ENCODE measurements at regions not wholly inside any gene's neighbourhood (a gene's known extent, or its start where the extent isn't known, plus 50 kb on each side); places are given as distances from the start of the nearest gene placed in this dataset.

DNA sequence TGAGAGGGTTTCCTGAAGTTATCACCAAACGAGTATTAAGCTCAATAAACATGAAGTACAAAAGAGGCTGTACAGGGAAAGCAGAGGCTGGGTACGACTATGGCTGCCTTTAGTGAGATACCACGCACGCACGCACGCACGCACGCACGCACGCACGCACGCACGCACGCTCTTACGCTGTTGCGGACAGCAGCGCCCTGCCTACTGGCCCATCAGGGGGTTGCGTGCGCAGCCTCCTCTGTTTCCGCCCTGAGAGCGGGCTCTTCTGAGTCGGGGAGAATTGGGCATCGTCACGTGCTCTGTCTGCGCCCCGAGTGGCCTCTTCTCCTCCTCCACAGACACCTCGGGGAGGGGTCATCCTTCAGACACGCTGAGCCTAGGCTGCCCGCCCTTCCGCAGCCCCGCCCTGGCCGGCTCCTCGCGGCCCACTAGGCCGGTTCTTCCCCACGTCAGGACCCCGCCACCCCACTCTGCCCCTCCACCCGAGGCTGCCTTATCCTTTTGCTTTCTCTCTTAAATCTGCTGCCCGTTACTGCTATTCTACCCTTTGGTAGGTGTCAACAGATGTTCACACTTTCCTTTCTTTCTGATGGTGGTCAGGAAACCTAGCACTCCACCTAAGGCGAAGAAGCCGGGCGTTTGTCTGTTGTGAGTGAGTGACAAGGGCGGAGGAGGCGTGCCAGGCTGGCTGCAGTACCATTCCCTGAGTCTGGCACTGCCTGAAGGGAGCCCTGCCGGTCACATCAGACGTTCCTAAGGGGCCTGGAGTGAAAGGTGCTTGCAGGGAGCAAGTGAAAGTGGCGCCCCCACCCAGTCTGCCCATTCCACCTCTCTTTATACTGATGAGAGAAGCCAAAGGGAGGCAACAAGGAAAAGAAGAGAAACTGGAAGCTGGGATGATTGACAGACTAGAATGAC is 300.4 kb upstream of the B3GAT1 start:
- WGBS, 2 donors: 82 to 85% methylated on average over 47 of the region's 47 CpGs
- intact Hi-C loops (cut with DNase I; ENCODE audit: low total_unique reads): no loop called here
- no peak overlapping the region for H3K4me3 ChIP-seq (ENCODE audit: low read depth, poor library complexity, severe bottlenecking)
- DNase-seq (ENCODE audit: low spot score in 2 of 2): no peak
- no peak for TF ChIP-seq POLR2A (IDR thresholded peaks at IDR 0.05)
- TF ChIP-seq, protein P1, sequence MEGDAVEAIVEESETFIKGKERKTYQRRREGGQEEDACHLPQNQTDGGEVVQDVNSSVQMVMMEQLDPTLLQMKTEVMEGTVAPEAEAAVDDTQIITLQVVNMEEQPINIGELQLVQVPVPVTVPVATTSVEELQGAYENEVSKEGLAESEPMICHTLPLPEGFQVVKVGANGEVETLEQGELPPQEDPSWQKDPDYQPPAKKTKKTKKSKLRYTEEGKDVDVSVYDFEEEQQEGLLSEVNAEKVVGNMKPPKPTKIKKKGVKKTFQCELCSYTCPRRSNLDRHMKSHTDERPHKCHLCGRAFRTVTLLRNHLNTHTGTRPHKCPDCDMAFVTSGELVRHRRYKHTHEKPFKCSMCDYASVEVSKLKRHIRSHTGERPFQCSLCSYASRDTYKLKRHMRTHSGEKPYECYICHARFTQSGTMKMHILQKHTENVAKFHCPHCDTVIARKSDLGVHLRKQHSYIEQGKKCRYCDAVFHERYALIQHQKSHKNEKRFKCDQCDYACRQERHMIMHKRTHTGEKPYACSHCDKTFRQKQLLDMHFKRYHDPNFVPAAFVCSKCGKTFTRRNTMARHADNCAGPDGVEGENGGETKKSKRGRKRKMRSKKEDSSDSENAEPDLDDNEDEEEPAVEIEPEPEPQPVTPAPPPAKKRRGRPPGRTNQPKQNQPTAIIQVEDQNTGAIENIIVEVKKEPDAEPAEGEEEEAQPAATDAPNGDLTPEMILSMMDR (IDR thresholded peaks at IDR 0.05): no peak

DNA sequence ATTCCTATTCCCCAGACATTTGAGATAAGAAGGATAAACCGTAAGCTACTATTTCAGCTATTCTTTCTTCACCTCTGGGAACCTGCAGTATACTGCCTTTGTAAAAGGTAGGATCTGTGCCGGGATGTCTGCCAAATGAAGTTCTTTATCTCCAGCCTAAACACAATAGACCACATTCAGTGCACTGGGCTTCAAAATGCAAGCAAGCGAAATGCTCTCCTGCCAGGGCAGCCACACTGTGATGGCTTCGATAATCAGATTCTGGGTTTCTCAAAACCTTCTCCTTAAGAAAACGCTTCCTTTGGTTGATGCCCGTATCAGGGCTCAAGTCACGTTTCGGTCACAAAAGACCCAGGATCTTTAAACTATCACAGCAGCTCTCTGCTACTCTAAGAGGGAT is 299.5 kb upstream of the B3GAT1 start:
- no peak for DNase-seq (ENCODE audit: low spot score in 2 of 2)
- TF ChIP-seq POLR2A (IDR thresholded peaks at IDR 0.05): no peak
- TF ChIP-seq, protein P1 (IDR thresholded peaks at IDR 0.05): no peak
- no peak overlapping the region for H3K4me3 ChIP-seq (ENCODE audit: low read depth, poor library complexity, severe bottlenecking)
- intact Hi-C loops (cut with DNase I; ENCODE audit: low total_unique reads): no loop called here
- 77 to 85% methylated on average over 8 of the region's 8 CpGs for WGBS, 2 donors

DNA sequence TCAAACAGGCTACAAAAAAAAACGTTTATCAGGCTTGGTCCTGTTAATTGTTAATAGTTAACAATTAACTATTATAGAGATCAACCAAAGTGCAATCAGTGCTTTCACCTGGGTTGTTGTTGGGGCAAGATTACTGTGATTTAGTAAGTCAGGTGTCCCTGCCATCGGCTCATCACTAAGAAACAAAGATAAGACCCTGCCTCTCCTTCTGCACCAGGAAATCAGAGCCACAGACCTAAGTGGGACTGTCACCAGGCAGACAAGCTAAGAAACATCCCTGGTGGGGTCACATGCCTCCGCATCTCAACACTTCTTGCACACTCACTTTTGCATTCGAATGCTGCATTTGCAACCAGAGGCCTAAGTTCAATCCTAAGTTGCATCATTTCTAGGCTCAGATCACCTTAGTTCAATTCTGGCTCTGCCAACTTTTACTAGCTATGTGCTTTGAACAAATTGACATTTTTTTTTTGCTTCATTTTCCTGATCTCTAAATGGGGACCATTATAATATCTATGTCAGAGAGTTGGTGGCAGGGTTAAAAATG is 298.9 kb upstream of the B3GAT1 start:
- no peak for TF ChIP-seq POLR2A (IDR thresholded peaks at IDR 0.05)
- TF ChIP-seq, protein P1 (IDR thresholded peaks at IDR 0.05): no peak
- intact Hi-C loops (cut with DNase I; ENCODE audit: low total_unique reads): no loop called here
- no peak overlapping the region for H3K4me3 ChIP-seq (ENCODE audit: low read depth, poor library complexity, severe bottlenecking)
- WGBS, 2 donors: 68 to 83% methylated on average over 4 of the region's 4 CpGs
- no peak for DNase-seq (ENCODE audit: low spot score in 2 of 2)

DNA sequence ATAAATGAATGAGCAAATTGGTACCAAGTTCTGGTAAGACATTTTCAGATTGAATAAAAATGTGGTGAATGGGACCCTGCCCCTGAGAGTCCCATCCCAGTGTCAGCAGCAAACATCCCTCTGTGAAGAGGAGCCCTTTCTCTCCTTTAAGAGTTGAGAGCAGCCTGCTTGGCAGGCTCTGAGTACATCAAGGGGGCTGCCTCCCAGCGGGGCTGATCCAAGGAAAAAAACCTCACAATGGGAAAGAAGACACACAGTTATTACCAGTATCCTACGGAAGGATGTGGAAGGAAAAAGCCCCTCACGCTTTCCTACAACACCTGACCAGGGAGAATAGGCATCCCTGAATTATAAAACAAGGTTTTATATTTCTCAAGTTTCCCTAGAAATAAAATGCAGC is 293.8 kb upstream of the B3GAT1 start:
- peak in 1 of 2 donors; percentile 21 for DNase-seq (ENCODE audit: low spot score in 2 of 2)
- intact Hi-C loops (cut with DNase I; ENCODE audit: low total_unique reads): no loop called here
- no peak overlapping the region for H3K4me3 ChIP-seq (ENCODE audit: low read depth, poor library complexity, severe bottlenecking)
- WGBS, 2 donors: 76 to 79% methylated on average over 3 of the region's 3 CpGs
- TF ChIP-seq, protein P1 (IDR thresholded peaks at IDR 0.05): no peak
- no peak for TF ChIP-seq POLR2A (IDR thresholded peaks at IDR 0.05)

DNA sequence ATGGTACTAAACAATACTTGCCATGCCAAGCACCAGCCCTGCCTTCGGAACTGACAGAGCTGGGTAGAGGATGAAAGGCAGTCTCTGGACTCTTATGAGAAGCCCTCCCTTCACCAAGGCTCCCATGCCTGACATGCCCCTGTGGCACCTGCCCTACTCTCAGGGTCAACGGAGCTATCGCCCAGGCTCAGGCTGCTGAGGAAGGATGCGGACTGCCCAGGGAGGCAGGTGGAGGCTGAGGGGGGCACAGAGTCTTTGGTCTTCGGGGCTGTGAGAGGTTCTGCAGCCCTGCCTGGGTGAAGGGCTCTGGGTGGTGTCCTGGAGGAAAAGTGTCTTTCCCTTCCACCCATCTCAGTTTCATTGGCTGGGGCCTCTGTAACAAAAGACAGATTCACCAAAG is 290.8 kb upstream of the B3GAT1 start:
- no peak overlapping the region for H3K4me3 ChIP-seq (ENCODE audit: low read depth, poor library complexity, severe bottlenecking)
- WGBS, 2 donors: 84 to 89% methylated on average over 5 of the region's 5 CpGs
- TF ChIP-seq, protein P1 (IDR thresholded peaks at IDR 0.05): no peak
- TF ChIP-seq POLR2A (IDR thresholded peaks at IDR 0.05): no peak
- peak in 1 of 2 donors; percentile 64 for DNase-seq (ENCODE audit: low spot score in 2 of 2)
- intact Hi-C loops (cut with DNase I; ENCODE audit: low total_unique reads): no loop called here

Measured in lower leg skin (tissue), 4 donors.